GM12878 (cell line): ENCODE measurements at regions not wholly inside any gene's neighbourhood (a gene's known extent, or its start where the extent isn't known, plus 50 kb on each side); places are given as distances from the start of the nearest gene placed in this dataset.

Source experiments
- ATAC-seq: fragments of 200-7000 bp; cut with Tn5 transposase; 3 replicates; pipeline ENCODE4 v1.9.1; 2020; ENCODE audit warnings: mild to moderate bottlenecking, moderate library complexity
- BruUV-seq: library from RNA; stranded (reverse); fragments of 400-500 nt; replicated peaks from 2 replicates; lab custom pipeline; 2021; lab: Mats Ljungman, UMichigan
- CTCF ChIA-PET: fragments of 300-600 bp; sonication (Branson Sonifier 250); formaldehyde crosslinking; extraction: SDS; loops from one replicate; lab custom pipeline; 2021; ENCODE audit warnings: inconsistent platforms; lab: Yijun Ruan, JAX
- POLR2A ChIA-PET: fragments of 350-600 bp; formaldehyde crosslinking; extraction: SDS; loops from one replicate; lab custom pipeline; 2021; ENCODE audit warnings: inconsistent platforms; lab: Charles Lee
- RAD21 ChIA-PET: fragments of 300-600 bp; sonication (Branson Sonifier 250); formaldehyde crosslinking; loops from one replicate; lab custom pipeline; 2023; ENCODE audit warnings: antibody characterized with exemption; ENCODE audit not compliant: unreplicated experiment; lab: Charles Lee
- SMC1A ChIA-PET: fragments of 300-600 bp; sonication (Branson Sonifier 250); formaldehyde crosslinking; loops from one replicate; lab custom pipeline; 2023; ENCODE audit not compliant: unreplicated experiment, uncharacterized antibody; lab: Charles Lee
- DNase-seq: peaks from one replicate; pipeline ENCODE4 v3.0.0-alpha.2; 2011; ENCODE audit warnings: low read depth, low spot score
- FAIRE-seq: peaks from 3 replicates; lab custom pipeline; 2011; peaks lifted over from hg19 to GRCh38; lab: Jason Lieb, UNC
- H2AFZ ChIP-seq: 2 replicates; pipeline ENCODE4 v1.6.0; 2011; ENCODE audit warnings: low read depth, low read length, control low read depth; ENCODE audit not compliant: control insufficient read depth
- H3K27ac ChIP-seq: 2 replicates; pipeline ENCODE4 v1.5.1; 2011; ENCODE audit warnings: control low read depth; ENCODE audit not compliant: control insufficient read depth, insufficient read depth
- H3K27me3 ChIP-seq, 2 experiments: replicated peaks in 1 of 2; 2 replicates each; pipeline versions ENCODE4 v1.6.0 to v1.6.1; 2011; ENCODE audit warnings: low read length in 1 of 2; ENCODE audit not compliant: control insufficient read depth in 2 of 2, insufficient read depth in 2 of 2
- H3K36me3 ChIP-seq, 2 experiments: 2 replicates each; pipeline ENCODE4 v1.5.1; 2011; ENCODE audit warnings: low read length in 1 of 2; ENCODE audit not compliant: control insufficient read depth in 2 of 2, insufficient read depth in 2 of 2
- H3K4me1 ChIP-seq: 2 replicates; pipeline ENCODE4 v1.6.1; 2011; ENCODE audit warnings: mild to moderate bottlenecking, low read length, moderate library complexity, mixed read lengths; ENCODE audit not compliant: control insufficient read depth, insufficient read depth
- H3K4me2 ChIP-seq: 2 replicates; pipeline ENCODE4 v1.6.0; 2011; ENCODE audit warnings: control low read depth; ENCODE audit not compliant: control insufficient read depth, insufficient read depth
- H3K4me3 ChIP-seq: fragments of 200-600 bp; sonication (generic); 2 replicates; pipeline ENCODE4 v1.5.1; 2016
- H3K79me2 ChIP-seq: 2 replicates; pipeline ENCODE4 v1.6.0; 2011; ENCODE audit warnings: low read length; ENCODE audit not compliant: control insufficient read depth, insufficient read depth
- H3K9ac ChIP-seq: 2 replicates; pipeline ENCODE4 v1.8.0; 2011; ENCODE audit warnings: low read length, control low read depth, mixed read lengths; ENCODE audit not compliant: control insufficient read depth, insufficient read depth
- H3K9me3 ChIP-seq: replicated peaks from 3 replicates; pipeline ENCODE4 v1.5.1; 2011; ENCODE audit warnings: mild to moderate bottlenecking, low read length; ENCODE audit not compliant: control insufficient read depth, insufficient read depth
- H4K20me1 ChIP-seq: 2 replicates; pipeline ENCODE4 v1.6.0; 2011; ENCODE audit not compliant: control insufficient read depth, insufficient read depth
- EGR1 ChIP-seq, 2 experiments: IDR thresholded peaks; 1 replicate in 1 of 2; 2 replicates in 1 of 2; pipeline ENCODE4 v1.6.1; 2011 to 2012; ENCODE audit warnings: low read depth in 2 of 2, low read length in 2 of 2, borderline replicate concordance in 1 of 2, mild to moderate bottlenecking in 1 of 2, moderate library complexity in 1 of 2
- IRF3 ChIP-seq: fragments of 450-650 bp; IDR thresholded peaks from 2 replicates; pipeline ENCODE4 v1.6.1; 2014; ENCODE audit warnings: mild to moderate bottlenecking
- KAT2A ChIP-seq: conservative IDR thresholded peaks from 2 replicates; pipeline ENCODE4 v1.6.1; 2011; ENCODE audit warnings: low read depth, low read length; ENCODE audit not compliant: control insufficient read depth
- MEF2A ChIP-seq: IDR thresholded peaks from 2 replicates; pipeline ENCODE4 v1.6.1; 2011; ENCODE audit warnings: low read depth, mild to moderate bottlenecking, low read length, moderate library complexity; ENCODE audit not compliant: insufficient read depth
- MLLT1 ChIP-seq: fragments of 450-650 bp; IDR thresholded peaks from 2 replicates; pipeline ENCODE4 v1.6.1; 2016; ENCODE audit warnings: mild to moderate bottlenecking
- MXI1 ChIP-seq: fragments of 150-350 bp; IDR thresholded peaks from 2 replicates; pipeline ENCODE4 v1.6.1; 2011; ENCODE audit warnings: low read depth, mild to moderate bottlenecking, inconsistent platforms, low read length, improper control_type of control experiment
- NFXL1 ChIP-seq: fragments of 450-650 bp; IDR thresholded peaks from 2 replicates; pipeline ENCODE4 v1.6.1; 2017; ENCODE audit warnings: antibody characterized with exemption, mild to moderate bottlenecking, borderline replicate concordance
- POLR2A ChIP-seq: IDR thresholded peaks from 2 replicates; pipeline ENCODE4 v1.6.1; 2011; ENCODE audit warnings: low read depth, mild to moderate bottlenecking, low read length
- SKIL ChIP-seq: fragments of 450-650 bp; IDR thresholded peaks from 2 replicates; pipeline ENCODE4 v1.6.1; 2017; ENCODE audit warnings: mild to moderate bottlenecking, low read depth, inconsistent platforms; ENCODE audit not compliant: poor library complexity, severe bottlenecking
- TARDBP ChIP-seq: IDR thresholded peaks from 2 replicates; pipeline ENCODE4 v1.6.1; 2016; ENCODE audit warnings: borderline replicate concordance
- TCF7 ChIP-seq: IDR thresholded peaks from 2 replicates; pipeline ENCODE4 v1.6.1; 2014; ENCODE audit warnings: antibody characterized with exemption, borderline replicate concordance
- YBX1 ChIP-seq: fragments of 450-650 bp; IDR thresholded peaks from 2 replicates; pipeline ENCODE4 v1.6.1; 2016; ENCODE audit warnings: antibody characterized with exemption
- ZBTB11 ChIP-seq: fragments of 450-650 bp; formaldehyde crosslinking; IDR thresholded peaks from 2 replicates; pipeline ENCODE4 v1.5.0; 2022; ENCODE audit warnings: mild to moderate bottlenecking, missing genetic modification characterization
- ZSCAN29 ChIP-seq: fragments of 450-650 bp; IDR thresholded peaks from 2 replicates; pipeline ENCODE4 v1.6.1; 2017; ENCODE audit warnings: mild to moderate bottlenecking, moderate library complexity
- WGBS: methylation state at CpG from one replicate; pipeline ENCODE4 v1.1.6; 2016; ENCODE audit warnings: low lambda C conversion rate; ENCODE audit not compliant: insufficient replicate concordance, insufficient coverage; ENCODE audit errors: missing lambda C conversion rate; 5-methylcytosine and 5-hydroxymethylcytosine counted together
- in situ Hi-C: fragments of 300-500 bp; cut with MboI; formaldehyde crosslinking; loops from 9 replicates; pipeline ENCODE4 v1.14.3; 2018; ENCODE audit warnings: mixed read lengths
- intact Hi-C: fragments of 100-400 bp; cut with micrococcal nuclease; formaldehyde crosslinking; loops from one replicate; pipeline ENCODE4 v1.14.2; 2022; ENCODE audit not compliant: unreplicated experiment

- RAD21 ChIA-PET = no interaction called here
- intact Hi-C loops = no loop called here
- no peak overlapping the region for H3K4me3 ChIP-seq
- TF ChIP-seq ZSCAN29 (no peak), TCF7 (no peak), MEF2A (no peak), TARDBP (no peak), IRF3 (no peak), EGR1 (IDR thresholded peaks at IDR 0.05; ENCODE audit: borderline replicate concordance in 1 of 2, low read depth in 2 of 2, low read length in 2 of 2) (no peak), POLR2A (no peak), YBX1 (no peak), MLLT1 (no peak), ZBTB11 (CRISPR knock-in tag) (no peak), KAT2A (no peak), SKIL (no peak), NFXL1 (no peak), MXI1 (no peak)
Measured at GRCh38 chr4:120291541-120291940, 224.9 kb upstream of the MAD2L1 start.

More at GRCh38 chr4:120291541-120291940, 224.9 kb upstream of the MAD2L1 start:
- Histone ChIP-seq H3K9ac (no peak overlapping the region), H3K27ac (no peak overlapping the region), H3K9me3 (no peaks in the 10 kb centered on the region), H4K20me1 (no peaks in the 10 kb centered on the region), H3K79me2 (no peaks in the 10 kb centered on the region), H3K4me2 (no peak overlapping the region), H3K4me1 (no peaks in the 10 kb centered on the region), H3K36me3 (no peaks in the 10 kb centered on the region), H2AFZ (no peak overlapping the region), H3K27me3 (no peaks in the 10 kb centered on the region)
- POLR2A ChIA-PET = no interaction called here
- in situ Hi-C loops = no loop called here
- FAIRE-seq (no peak), ATAC-seq (no peak), DNase-seq (no peak)
- CTCF ChIA-PET = no interaction called here
- WGBS = 37% methylated on average over 7 of the region's 7 CpGs
- no TSS peak for BruUV-seq
- SMC1A ChIA-PET = no interaction called here
